Islet of Langerhans (tissue), 1 donor: ENCODE measurements at regions not wholly inside any gene's neighbourhood (a gene's known extent, or its start where the extent isn't known, plus 50 kb on each side); places are given as distances from the start of the nearest gene placed in this dataset.
"Not testable (repeated sequence)": the region's sequence is repeated elsewhere in the genome, so short reads cannot be mapped to it uniquely, and the experiment has no call there.

Experiments
- FAIRE-seq: peaks from one replicate; lab custom pipeline; 2011; peaks lifted over from hg19 to GRCh38; lab: Jason Lieb, UNC

GRCh38 chr7:42720991-42721796 is 190.7 kb downstream of the C7orf25 start:
- FAIRE-seq, result no peak

- FAIRE-seq, result no peak
Observed at GRCh38 chr7:42720012-42720411, 191.9 kb downstream of the C7orf25 start.

DNA sequence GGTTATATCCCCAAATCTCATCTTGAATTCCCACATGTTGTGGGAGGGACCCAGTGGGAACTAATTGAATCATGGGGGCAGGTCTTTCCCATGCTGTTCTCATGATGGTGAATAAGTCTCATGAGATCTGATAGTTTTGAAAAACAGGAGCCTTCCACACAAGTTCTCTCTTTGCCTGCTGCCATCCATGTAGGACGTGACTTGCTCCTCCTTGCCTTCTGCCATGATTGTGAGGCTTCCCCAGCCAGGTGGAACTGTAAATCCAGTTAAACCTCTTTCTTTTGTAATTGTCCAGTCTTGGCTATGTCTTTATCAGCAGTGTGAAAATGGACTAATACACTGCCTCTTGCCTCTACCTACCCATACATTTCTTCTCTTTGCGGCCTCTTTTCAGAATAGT is 193.4 kb downstream of the C7orf25 start:
- not testable (repeated sequence) for FAIRE-seq

DNA sequence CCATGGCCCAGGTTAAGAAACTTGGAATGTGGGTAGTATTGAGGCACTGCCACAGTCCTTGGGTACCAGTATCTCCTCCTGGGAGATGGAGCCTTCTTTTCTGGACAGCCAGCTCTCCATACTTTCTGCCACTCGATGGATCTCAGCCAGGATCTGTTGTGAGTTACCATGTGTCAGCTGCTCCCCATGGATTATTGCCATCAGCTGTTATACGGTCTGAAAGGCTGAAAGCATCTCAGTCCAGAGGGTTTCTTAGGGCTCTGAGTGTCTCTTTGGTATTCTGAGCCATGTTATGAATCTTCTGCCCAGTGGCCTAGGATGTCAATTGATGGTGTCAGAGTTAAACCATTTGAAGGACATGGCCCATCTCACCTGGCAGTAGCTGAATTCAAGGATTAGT is 197.5 kb downstream of the C7orf25 start:
- no peak for FAIRE-seq

DNA sequence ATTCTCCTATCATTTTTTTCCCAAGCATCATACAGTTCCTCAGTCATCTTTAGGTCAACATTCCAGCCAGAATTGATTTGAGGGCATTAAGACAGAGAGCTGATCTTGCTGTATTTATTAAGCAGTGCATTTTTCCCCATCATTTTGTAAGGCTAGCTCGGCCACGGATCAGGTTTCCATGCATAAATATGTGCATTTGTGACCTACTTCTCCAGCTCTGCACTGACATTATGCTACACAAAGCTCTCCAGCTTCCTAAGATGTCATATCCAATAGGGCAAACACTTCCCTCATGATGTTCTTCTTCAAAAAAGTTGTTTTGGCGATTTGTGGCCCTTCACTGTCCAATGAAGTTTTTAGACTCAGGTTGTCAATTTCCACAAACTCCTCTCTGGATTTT is 202.6 kb downstream of the C7orf25 start:
- FAIRE-seq, result no peak

- no peak for FAIRE-seq
Observed at GRCh38 chr7:42704710-42705109, 207.2 kb downstream of the C7orf25 start.

DNA sequence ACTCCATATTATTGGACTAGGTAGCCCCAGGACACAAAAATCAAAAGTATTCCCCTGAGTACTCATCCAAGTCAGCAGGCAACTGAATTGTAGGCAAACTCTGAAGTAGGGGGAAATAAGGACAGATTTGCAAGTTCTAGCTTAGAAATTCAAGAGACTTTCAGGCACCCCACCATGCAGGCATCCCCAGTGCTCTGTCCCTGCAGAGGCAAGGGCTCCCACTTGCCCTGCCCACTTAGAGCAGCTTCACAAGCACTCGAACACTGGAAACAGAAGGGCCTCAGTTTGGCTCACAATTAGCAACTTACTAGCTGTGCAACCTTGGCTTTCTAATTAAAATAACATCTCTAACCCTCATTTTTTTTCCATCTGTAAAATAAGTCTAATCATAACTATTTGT is 209.2 kb downstream of the C7orf25 start:
- no peak for FAIRE-seq

- FAIRE-seq, result no peak
Observed at GRCh38 chr7:42700406-42701327, 211.2 kb downstream of the C7orf25 start.

GRCh38 chr7:42699380-42700178 is 212.3 kb downstream of the C7orf25 start:
- FAIRE-seq, result no peak

- no peak for FAIRE-seq
Observed at GRCh38 chr7:42698600-42699374, 213.1 kb downstream of the C7orf25 start.

DNA sequence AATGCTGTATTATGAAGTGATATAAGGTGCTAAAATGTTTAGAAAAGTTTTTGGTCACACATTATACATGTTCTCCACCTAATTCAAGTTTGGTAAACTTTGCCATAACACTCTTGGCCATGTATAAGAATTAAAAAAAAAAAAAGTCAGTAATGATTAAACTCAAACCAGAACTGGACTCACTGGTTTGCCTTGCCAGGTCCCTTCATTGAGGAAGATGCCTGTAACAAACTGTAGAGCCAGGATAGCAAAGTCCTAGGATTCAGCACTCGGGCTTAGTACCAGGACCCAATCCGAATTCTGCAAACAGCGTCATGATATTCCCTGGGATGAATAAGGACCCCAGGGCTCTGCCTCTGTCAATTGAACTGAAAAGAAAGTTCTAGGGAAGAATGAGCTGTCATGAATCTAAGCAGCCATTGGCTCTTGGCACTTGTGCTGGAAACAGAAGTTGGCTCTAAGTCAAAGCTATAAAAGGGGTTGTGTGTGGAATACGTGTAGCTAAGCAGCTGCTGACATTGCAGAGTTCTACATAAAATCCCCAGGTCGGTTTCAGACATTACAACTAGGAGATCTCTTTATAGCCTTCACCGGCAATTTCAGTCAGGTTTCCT is 216.9 kb downstream of the C7orf25 start:
- no peak for FAIRE-seq

- no peak for FAIRE-seq
Observed at GRCh38 chr7:42693722-42694121, 218.1 kb downstream of the C7orf25 start.

- FAIRE-seq, result no peak
Observed at GRCh38 chr7:42692621-42693020, 219.2 kb downstream of the C7orf25 start.

DNA sequence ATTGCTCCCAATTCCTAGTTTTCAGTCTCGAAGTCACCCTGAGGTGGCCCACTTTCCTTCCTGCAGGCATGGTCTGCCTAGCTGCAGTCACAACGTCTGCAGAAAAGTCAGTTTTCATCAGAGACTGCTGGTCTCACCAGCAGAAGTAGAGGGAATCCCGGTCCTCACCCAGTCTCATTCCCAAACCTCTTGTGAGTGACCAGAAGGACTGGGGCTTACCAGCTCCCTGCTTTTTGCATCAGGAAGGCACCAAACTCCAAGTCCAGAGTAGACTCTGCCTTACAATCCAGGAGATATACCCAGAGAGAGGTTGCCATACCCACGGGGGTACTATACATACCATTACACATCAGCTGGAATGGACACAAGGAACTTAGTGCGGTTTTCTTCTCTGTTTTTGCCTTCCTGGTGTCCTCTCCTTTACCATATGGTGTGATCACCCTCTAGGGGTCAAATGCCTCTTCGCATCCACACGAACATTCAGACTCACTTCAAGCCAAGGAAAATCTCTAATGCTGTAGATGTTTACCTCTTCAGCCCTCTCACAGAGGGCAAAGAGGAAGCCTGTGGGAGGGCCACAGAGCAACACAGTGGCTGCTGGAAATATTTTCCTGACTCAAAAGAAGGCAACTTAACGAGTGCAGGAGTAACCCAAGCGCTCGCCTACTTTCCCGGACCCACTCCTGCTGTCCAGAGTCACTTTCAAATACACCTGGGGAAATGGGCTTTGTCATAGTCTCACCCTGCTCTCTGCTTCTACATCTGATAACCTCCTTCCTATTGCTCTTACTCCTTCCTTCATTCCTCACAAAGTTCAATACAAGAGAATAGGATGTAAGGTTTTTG is 220.9 kb downstream of the C7orf25 start:
- no peak for FAIRE-seq

DNA sequence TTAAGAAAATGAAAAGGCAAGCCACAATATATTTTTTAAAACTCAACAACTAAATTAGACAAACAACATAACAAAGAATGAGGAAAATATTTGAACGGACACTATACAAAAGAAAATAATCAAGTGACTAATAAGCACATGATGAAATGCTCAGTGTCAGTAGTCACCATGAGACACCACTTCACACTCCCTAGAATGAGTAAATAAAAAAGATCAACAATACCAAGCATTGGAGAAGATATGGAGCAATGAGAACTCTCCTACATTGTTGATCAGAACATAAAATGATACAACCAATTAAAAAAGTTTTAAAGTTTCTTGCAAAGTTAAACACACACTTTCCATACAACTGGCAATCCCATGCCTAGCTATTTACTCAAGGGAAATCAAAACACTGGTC is 222.2 kb downstream of the C7orf25 start:
- FAIRE-seq, result no peak

- no peak for FAIRE-seq
Observed at GRCh38 chr7:42688056-42688371, 223.9 kb downstream of the C7orf25 start.

GRCh38 chr7:42687211-42688055 is 224.4 kb downstream of the C7orf25 start:
- FAIRE-seq, result no peak

- no peak for FAIRE-seq
Observed at GRCh38 chr7:42686594-42687156, 225.2 kb downstream of the C7orf25 start.

DNA sequence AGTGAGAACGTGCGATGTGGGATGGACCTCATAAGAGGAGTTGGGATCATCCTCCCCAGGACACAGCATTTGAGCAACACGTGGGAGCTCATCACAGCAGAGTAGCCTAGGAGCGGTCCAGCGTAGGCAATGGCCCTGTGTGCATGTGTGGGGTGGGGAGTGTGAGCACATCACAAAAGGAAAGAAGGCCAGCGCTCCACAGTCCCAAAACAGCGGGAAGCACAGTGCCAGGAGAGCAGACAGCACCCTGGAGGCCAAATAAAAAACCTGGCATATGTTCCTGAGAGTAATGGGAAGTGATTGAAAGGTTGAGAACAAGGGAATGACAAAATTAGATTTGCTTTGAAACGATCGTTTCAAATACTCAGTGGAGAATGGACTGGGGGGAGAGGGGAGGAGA is 226.0 kb downstream of the C7orf25 start:
- FAIRE-seq, result no peak
